Hindlimb muscle (tissue), 1 donor: ENCODE measurements at regions not wholly inside any gene's neighbourhood (a gene's known extent, or its start where the extent isn't known, plus 50 kb on each side); places are given as distances from the start of the nearest gene placed in this dataset.
"Not testable (repeated sequence)": the region's sequence is repeated elsewhere in the genome, so short reads cannot be mapped to it uniquely, and the experiment has no call there.

Experiments
- DNase-seq: peaks from one replicate; pipeline ENCODE4 v3.0.0-alpha.2; 2013

DNA sequence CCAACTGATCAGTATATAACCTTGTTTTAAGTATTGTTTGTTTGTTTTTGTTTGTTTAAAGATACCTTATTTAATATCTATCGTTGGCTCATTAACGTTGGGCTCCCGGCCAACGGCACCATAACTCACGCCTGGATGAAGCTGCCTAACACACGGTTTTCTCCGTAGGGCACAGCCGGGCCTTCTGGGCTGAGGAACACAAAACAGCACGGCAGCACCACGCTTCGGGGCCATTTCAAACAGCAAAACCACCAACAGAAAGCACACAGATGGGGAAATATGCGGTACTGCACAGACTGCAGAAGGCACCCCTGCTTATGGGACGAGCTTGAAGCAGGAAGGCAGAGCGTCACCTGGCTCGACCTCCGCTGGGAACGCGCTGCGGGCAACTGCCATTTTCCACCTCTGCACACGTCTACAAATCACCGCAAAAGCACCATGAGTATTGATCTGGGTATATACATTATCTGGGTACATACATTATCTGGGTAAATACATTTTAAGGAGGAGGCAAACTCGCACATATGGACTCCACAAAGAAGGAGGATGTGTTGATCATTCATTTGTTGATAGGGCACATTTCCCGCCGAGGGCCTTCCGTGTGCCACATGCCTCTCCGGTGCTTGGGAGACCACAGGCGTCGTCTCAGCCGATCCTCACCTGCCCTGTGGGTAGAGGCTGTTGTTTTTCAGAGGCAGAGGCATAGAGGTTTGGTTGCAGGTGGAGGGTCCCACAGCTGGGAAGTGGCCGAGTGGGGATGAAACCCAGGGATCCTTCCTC lies 123.7 kb upstream of the ATP2B2 start:
- no peak for DNase-seq

DNA sequence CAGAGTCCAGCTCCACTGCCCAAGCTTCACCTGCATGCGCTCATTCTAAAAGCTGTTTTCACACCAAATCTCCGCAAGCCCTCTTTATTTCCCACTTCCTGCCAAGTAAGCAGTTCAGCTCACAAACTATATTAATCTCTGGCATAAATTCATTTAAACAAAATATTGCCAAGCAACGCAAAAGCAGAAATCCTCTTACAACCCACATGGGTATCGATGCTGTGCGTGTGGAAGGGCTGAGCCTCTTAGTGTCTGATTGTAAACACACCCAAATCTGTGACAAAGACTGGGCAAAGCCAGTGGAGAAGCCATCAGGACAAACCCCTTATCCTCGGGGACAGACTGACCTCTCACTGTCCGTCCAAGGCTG lies 124.3 kb upstream of the ATP2B2 start:
- peak; percentile 3 for DNase-seq

DNA sequence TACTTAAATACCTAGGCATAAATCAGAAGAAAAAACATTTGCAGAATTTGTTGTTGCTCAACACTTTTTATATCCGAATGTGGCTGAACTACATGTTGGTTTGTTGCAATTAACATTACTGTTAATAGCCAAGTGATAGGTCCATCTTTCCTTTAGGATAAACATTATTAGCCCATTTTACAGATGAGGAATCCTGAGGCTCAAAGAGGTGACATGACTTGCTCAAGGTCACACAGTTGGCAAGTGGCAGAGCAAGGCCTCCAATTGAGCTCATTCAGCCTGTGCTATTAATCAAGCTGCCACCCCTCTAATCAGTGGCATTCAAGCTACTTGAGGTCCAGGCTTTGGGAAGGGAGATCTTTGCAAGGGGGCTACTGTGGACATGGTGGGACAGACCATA lies 125.8 kb upstream of the ATP2B2 start:
- no peak for DNase-seq

- DNase-seq, result no peak
Measured at GRCh38 chr3:10632125-10632524, 126.7 kb upstream of the ATP2B2 start.

DNA sequence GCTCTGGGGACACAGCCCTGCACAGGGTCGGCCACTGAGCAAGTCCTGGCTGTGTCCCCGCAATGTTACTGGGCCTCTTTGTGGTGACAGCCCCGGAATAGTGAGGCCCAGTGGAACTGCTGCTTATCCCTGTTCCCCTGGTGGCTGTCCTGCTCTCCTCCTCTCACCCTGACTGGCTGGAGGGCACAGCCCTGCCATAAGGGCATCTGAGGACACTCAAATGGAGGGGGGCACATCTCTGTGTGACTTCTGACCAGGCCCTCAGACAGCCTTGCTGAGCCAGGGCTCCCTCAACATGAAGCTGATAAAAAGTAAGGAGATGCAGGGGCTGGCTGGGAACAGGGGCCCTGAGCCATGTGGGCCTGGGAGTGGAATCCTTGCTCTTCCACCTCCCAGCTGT lies 127.4 kb upstream of the ATP2B2 start:
- no peak for DNase-seq

DNA sequence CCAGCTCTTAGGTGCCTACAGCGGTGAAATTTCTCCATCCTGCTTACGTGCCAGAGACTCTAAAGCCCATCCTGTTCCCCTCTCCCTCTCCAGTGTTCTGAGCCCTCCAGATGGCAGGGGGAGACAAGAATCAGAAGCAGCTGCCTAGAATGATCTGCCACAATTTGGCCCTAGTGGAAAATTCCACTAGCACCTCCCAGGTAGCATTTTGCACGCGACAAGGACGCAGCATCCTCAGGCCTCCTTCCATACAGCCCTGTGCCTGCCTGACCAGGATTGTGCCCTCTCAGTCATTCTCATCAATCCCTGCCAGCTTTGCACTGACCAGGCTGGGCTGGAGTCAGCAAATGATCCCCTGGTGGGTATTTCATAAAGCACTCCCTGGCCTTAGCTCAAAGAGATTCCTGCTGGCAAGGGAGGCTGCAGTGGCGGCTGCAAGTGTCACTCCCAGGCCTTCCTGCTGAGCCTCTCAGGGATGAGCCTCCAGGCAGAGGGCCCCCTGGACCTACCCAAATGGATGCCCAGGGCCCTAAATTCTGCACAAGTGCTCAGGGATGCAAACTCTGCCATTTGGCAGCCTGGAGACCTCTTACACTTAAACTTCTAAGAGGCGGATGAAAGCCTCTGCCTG lies 130.2 kb upstream of the ATP2B2 start:
- no peak for DNase-seq

DNA sequence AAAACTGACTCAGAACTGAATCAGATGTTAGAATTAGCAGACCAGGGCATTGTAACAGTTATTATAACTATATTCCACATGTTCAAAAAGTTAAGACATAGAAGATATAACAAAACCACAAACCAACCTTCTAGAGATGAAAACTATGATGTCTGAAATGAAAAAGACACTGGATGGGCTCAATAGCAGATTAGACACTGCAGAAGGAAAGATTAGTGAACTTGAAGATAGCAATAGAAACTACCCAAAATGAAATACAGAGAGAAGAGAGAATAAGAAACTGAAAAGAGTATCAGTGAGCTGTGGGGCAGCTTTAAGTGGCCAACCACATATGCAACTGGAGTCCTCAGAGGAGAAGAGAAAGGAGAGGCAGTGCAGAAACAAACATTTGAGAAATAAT lies 132.0 kb upstream of the ATP2B2 start:
- DNase-seq, result no peak

- DNase-seq, result no peak
Measured at GRCh38 chr3:10638466-10638865, 133.1 kb upstream of the ATP2B2 start.

DNA sequence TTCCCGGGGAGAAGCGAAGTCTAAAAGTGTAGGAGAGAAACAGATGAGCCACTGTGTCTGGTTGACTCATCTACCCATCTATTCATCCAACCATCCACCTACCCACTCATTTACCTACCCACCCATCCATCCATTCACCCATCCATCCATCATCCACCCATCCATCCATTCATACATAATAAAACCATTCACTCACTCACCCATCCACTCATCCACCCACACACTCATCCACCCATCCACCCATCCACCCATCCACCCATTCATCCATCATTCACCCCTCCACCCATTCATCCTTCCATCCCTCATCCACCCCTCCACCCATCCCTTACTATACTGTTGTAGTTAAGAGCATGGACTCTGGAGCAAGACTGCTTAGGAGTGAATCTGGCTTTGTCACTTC lies 136.4 kb upstream of the ATP2B2 start:
- DNase-seq, result no peak

- no peak for DNase-seq
Measured at GRCh38 chr3:10644189-10644588, 138.8 kb upstream of the ATP2B2 start.

DNA sequence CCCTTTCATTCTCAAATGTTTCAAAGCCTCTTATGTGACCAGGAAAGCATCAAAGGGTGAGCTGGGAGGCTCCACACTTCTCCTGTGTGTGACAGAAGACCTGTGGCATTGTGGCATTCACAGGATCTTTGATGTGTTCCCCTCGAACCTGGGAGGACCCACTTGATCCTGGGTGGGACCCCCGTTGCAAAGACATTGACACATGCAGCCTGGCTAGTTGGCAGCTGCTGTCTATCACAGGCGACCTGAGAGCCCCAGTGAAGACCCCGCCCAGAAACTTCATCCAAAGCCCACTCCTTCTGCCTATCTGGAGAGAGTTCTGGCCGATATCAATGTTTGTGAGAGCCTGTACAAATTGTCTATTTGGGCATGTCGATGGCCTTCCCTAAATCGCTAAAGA lies 140.4 kb upstream of the ATP2B2 start:
- DNase-seq, result no peak

DNA sequence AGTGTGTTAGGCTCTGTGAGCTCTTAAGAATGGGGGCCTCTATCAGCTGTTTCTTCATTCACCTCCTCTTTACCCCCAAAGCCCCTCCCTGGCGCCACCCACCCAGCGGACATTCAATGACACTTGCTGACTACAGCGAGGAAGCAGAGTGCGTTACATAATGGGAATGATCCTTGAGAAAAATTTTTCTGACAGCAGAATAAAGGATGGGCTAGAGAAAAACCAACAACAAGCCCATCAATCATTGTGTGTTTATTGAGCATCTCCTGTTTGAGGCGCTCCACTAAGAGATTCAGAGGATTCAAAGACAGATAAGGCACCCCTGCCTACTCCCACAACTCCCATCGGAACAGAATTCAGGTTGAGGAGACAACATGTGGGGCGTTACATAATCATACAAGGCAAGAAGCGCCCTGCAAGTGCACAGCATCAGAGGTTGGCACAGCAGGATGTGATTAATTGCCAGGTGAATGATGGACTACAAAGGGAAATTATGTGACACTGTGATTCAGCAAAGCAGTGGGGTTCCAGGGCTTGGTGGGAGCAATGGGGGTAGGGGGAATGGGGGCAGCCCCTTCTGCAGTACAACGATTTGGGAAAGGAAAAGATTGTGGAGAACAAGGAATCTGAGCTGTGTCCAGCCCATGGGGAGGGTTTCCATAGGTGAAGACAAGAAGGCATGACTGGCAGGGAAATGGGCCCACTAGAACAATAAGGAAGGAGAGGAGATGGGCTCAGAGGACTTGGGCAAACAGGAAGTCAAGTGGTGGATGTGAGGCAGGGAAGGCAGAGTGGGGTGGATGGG lies 141.3 kb upstream of the ATP2B2 start:
- DNase-seq, result no peak

GRCh38 chr3:10647376-10647775 lies 142.0 kb upstream of the ATP2B2 start:
- DNase-seq, result no peak

DNA sequence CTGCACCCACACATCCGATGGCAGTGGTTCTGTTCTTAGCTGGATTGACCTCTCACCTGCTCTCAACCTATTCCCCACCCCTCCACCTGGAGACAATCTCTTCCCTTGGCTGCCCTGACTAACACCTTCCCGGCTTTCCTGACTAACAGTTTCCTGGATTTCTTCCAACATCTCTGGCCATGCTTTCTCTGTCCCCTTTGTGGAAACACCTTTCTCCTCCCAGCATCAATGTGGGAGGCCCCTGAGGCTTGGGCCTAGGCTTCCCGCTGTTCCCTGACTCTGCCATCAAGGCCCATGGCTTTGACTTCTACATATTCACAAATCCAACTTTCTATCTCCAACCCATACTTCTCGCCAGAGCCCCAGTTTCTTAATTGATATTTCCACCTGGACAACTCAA lies 142.8 kb upstream of the ATP2B2 start:
- DNase-seq, result no peak

DNA sequence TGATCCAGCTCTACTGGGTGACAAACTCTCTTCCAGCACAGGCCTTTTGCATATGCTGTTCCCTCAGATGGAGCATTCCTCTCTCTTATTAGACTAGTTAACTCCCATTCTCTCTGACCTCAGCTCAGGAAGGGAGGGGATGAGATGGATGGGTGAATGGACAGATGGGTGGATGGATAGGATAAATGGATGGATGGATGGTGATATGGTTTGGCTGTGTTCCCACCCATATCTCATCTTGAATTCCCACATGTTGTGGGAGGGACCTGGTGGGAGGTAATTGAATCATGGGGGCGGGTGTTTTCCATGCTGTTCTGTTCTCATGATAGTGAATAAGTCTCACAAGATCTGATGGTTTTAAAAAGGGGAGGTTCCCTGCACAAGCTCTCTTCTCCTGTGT lies 144.1 kb upstream of the ATP2B2 start:
- DNase-seq, result not testable (repeated sequence)

DNA sequence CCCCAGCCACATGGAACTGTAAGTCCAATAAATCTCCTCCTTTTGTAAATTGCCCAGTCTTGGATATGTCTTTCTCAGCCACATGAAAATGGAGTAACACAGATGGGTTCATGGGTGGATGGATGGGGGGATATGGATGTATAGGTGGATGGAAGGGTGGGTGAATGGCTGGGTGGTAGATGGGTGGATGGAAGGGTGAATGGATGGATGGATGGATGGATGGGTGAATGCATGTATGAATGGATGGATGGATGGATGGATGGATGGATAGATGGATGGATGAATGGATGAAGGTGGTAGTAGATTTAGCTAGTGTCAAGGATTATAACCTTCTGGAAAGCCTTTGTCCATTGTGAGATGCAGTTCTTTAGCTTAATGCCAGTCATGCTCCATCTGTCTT lies 146.1 kb upstream of the ATP2B2 start:
- no peak for DNase-seq

DNA sequence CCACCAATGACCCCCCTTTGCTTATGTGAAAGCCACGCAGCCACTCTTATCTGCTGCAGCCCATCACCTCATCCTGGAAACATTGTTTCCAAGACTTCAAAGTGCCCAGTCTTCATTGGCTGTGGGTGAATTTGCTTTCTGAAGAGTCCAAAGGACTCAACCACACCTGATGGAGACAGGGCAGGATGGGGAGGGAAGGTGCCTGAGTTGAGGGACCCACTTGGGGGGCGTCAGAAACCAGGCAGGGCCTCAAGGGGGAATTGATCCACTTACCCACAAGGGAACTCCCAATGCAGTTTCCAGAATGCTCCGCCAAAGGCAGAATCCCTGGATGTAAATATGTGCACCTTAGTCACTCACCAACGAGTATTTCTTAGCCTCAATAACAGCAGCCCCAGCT lies 147.9 kb upstream of the ATP2B2 start:
- DNase-seq, result no peak

DNA sequence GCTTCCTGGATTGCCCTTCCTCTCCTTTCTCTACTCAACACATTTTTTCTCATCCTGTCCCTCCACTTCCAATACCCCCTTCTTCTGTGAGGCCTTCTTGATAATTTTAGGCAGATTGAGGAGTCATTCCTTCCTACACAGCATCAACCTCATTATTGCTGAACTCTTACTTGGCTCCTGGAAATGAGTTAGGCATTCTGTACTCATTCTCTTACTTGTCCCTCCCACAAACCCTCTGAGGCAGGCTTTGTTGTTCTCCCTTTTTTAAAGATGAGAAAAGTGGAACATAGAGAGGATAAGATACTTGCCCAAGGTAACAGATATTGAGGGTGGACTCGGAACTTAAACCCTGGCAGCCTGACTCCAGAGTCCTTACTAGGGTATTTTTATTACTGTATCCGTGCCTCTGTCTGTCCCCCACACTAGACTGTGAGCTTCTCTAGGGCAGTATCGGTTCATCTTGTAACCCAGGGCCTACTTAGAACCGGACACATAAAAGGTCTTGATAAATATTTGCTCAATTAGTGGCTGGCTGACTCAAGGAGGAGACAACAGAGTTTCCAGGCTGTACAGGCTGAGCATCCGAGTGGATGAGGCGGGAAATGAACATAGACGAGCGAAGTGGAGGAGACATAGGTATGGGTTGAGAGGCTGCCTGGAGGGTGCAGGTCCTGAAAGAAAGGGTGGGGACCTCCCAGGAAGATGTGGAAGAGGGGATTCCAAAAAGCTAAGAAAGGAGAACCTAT lies 148.7 kb upstream of the ATP2B2 start:
- no peak for DNase-seq

- DNase-seq, result no peak
Measured at GRCh38 chr3:10655105-10655504, 149.7 kb upstream of the ATP2B2 start.

DNA sequence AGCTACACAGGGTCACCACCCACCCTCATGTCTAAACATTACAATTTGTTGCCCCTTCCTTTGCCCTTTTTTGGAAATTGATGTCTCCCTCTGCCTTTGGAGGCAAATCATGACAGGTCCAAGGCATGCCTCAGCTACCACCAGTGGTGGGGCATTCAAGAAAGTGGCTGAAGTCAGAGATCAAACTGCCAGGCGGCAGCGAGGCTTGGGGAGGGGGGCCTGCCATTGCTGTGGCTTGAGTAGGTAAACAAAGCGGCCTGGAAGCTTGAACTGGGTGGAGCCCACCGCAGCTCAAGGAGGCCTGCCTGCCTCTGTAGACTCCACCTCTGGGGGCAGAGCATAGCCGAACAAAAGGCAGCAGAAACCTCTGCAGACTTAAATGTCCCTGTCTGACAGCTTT lies 152.0 kb upstream of the ATP2B2 start:
- not testable (repeated sequence) for DNase-seq

GRCh38 chr3:10665592-10665991 lies 150.4 kb upstream of the SLC6A11 start:
- no peak for DNase-seq

- DNase-seq, result no peak
Measured at GRCh38 chr3:10666621-10667020, 149.4 kb upstream of the SLC6A11 start.

DNA sequence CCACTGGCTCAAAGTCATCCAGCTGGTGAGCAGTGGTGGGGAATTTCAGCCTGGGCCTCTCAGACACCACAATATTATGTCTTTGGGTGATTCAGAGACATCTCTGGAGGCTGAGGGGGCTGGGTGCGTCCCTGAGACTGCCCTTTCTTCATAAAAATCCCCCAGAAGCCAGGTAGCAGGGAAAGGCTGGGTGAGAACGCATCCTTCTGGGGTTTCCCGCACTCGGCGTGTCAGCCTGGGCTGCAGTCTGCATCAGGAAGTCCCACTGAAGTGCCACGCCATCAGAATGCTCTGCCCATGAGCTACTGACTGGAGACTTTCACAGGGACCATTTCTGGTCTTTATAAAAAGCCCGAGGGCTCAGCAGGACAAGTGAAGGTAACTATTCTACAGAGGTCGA lies 148.8 kb upstream of the SLC6A11 start:
- DNase-seq, result no peak
